ENCODE measurements at regions not wholly inside any gene's neighbourhood (a gene's known extent, or its start where the extent isn't known, plus 50 kb on each side); places are given as distances from the start of the nearest gene placed in this dataset.

DNA sequence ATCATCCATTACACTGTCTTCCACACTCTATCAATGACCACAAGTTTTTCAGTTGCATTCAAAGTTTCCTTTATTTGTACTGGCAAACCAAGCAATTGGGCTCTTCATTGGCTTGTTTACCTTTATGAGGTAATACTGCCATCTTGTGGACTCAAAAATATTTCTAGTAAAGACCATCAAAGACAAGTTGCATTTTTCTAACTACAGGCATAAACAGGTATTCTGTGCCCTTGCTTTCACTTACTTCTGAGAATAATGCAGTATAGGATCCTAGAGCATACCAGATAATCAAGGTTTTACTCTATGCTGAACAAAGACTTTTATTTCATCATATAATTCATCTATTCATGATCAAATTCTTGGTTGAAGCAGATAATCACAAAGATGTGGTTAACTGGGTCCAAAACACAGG, 173.7 kb upstream of the POU5F2 start:
- TF ChIP-seq, protein P1, sequence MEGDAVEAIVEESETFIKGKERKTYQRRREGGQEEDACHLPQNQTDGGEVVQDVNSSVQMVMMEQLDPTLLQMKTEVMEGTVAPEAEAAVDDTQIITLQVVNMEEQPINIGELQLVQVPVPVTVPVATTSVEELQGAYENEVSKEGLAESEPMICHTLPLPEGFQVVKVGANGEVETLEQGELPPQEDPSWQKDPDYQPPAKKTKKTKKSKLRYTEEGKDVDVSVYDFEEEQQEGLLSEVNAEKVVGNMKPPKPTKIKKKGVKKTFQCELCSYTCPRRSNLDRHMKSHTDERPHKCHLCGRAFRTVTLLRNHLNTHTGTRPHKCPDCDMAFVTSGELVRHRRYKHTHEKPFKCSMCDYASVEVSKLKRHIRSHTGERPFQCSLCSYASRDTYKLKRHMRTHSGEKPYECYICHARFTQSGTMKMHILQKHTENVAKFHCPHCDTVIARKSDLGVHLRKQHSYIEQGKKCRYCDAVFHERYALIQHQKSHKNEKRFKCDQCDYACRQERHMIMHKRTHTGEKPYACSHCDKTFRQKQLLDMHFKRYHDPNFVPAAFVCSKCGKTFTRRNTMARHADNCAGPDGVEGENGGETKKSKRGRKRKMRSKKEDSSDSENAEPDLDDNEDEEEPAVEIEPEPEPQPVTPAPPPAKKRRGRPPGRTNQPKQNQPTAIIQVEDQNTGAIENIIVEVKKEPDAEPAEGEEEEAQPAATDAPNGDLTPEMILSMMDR (IDR thresholded peaks at IDR 0.05): peak; percentile 37 to 59
- ATAC-seq (peak; percentile 54), DNase-seq (no peak)

DNA sequence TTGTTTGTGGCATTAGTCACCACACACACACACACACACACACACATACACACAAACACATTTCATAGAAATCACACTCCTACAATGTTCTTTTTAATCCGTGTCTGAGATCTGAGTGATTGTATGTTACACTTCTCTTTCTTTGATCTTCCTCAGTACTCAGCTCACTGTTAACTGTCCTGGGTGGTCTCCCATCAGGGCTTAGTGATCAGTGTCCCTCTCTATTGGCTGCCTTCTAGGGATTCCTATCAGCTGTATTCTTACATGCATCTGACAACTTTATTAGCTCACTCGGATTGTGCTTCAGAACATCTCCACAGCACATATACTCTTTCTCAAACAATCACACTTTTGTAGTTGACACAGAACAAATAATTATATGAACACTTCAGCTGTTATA, 170.2 kb upstream of the POU5F2 start:
- no peak overlapping the region for H3K4me3 ChIP-seq
- TF ChIP-seq, protein P1 (IDR thresholded peaks at IDR 0.05): no peak
- no peak for ATAC-seq
- no peak for DNase-seq
- no peaks in the 10 kb centered on the region for H3K36me3 ChIP-seq
- H3K27ac ChIP-seq: no peak overlapping the region
- H3K27me3 ChIP-seq: no peaks in the 10 kb centered on the region
- H3K9me3 ChIP-seq: no peaks in the 10 kb centered on the region
- H3K4me1 ChIP-seq: no peaks in the 10 kb centered on the region
- intact Hi-C loops (cut with DNase I): loop anchor here in 1 of 2 donors (10.0 kb wide), 1 partner anchor 307 kb away; no protein-coding TSS in a partner anchor

More for the DNA sequence above, 173.7 kb upstream of the POU5F2 start:
- Histone ChIP-seq H3K27me3 (no peaks in the 10 kb centered on the region), H3K9me3 (no peaks in the 10 kb centered on the region), H3K27ac (no peak overlapping the region), H3K36me3 (no peaks in the 10 kb centered on the region), H3K4me3 (no peak overlapping the region), H3K4me1 (no peaks in the 10 kb centered on the region)
- intact Hi-C loops (cut with DNase I): loop anchor here in 1 of 2 donors (10.0 kb wide), 1 partner anchor 310 kb away; no protein-coding TSS in a partner anchor

DNA sequence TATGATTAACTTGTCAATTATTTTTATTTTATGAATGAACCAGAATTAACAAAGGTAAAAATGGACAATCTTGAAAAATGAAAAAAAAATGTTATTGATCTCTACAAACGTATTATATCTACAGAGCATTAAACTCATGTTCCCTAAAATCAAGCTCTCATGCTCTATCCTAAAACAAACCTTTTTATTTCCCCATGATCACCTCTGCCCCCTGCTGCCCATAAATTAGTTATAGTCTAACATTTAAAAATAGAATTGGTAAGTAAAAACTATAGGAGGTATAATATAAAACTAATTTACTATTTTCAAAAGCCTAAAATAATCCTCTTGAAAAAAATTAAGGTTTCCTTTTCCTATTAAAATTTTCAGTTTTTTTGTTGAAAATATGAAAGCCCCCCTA, 168.0 kb upstream of the POU5F2 start:
- DNase-seq (no peak), ATAC-seq (no peak)
- Histone ChIP-seq H3K4me1 (no peaks in the 10 kb centered on the region), H3K27me3 (no peaks in the 10 kb centered on the region), H3K9me3 (no peaks in the 10 kb centered on the region), H3K27ac (no peak overlapping the region), H3K36me3 (no peaks in the 10 kb centered on the region), H3K4me3 (no peak overlapping the region)
- intact Hi-C loops (cut with DNase I): no loop called here
- TF ChIP-seq, protein P1 (IDR thresholded peaks at IDR 0.05): no peak

DNA sequence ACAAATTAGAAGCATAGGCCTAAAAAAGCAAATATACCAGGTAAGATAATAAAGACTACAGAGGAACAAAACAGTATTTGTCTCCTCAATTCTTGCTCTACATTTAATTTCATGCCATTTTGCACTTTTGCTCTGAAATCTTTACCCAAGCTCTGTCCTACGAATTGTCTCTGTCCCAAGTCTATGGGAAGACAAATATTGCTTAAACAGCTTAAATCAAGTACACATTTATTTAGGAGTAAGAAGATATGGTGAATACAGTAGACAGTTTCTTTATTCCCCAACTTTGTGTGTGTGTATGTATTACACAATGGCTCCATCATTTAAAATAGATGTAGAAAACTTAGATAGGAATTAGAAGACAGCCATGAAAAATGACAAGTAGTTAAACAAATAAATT, 163.5 kb upstream of the POU5F2 start:
- Histone ChIP-seq H3K27me3 (no peaks in the 10 kb centered on the region), H3K4me3 (no peak overlapping the region), H3K4me1 (no peaks in the 10 kb centered on the region), H3K36me3 (no peaks in the 10 kb centered on the region), H3K9me3 (no peaks in the 10 kb centered on the region), H3K27ac (no peak overlapping the region)
- TF ChIP-seq, protein P1 (IDR thresholded peaks at IDR 0.05): no peak
- intact Hi-C loops (cut with DNase I): no loop called here
- ATAC-seq: no peak
- DNase-seq: no peak

DNA sequence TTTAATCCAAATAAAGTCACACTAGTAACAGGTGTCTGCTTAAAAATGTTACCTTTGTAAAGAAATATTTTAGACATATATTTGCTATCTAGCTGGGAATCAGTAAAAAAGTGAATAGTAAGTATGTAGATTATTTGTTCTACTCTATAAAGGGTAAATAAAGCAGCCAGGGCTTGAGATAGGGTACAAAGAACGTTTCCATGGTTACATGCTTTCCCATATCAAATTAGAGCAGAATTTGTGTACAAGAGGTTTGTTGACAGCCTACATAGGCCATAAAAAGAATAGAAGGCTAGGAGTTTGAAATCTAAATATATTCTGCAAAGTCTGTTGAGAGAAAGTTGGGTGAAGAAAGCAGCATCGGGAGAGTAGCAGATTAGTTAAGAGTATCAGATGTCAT, 160.9 kb upstream of the POU5F2 start:
- Histone ChIP-seq H3K36me3 (no peaks in the 10 kb centered on the region), H3K4me3 (no peak overlapping the region), H3K27me3 (no peaks in the 10 kb centered on the region), H3K4me1 (no peaks in the 10 kb centered on the region), H3K9me3 (no peaks in the 10 kb centered on the region), H3K27ac (no peak overlapping the region)
- TF ChIP-seq, protein P1 (IDR thresholded peaks at IDR 0.05): no peak
- intact Hi-C loops (cut with DNase I): no loop called here
- DNase-seq: no peak
- no peak for ATAC-seq

Data from left lung (tissue), 4 donors.